ENCODE measurements at regions not wholly inside any gene's neighbourhood (a gene's known extent, or its start where the extent isn't known, plus 50 kb on each side); places are given as distances from the start of the nearest gene placed in this dataset.

DNA sequence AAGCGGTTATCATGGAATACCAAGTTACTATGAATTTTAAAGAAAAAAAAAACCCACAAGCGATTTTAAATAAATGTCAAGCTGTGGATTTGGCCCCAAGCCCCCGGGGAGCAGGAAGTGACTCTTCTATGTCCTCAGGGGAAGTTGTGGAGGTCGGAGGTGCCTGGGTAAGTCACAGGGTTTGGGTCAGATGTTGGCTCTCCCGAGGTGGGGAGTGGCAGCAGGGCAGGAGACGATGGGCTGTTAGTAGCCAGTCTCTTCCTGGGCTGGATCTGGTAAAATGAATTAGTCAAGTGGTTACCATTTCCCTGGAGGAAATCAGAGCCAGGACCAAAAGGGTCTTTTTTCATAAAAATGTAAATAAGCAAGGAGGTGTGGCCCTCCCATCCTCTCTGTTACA, 316.7 kb downstream of the TLE3 start:
- 54 to 56% methylated on average over 6 of the region's 6 CpGs for WGBS, 2 donors
- no peak overlapping the region for H3K4me3 ChIP-seq
- no peaks in the 10 kb centered on the region for H3K36me3 ChIP-seq
- H3K27me3 ChIP-seq = peaks cover 0 to 31% (median 0%) of the 10 kb centered on the region in 7 donors
- peaks cover 0 to 12% (median 0%) of the 10 kb centered on the region in 9 donors for H3K4me1 ChIP-seq
- ATAC-seq (no peak), DNase-seq (no peak)
- TF ChIP-seq, protein P1, sequence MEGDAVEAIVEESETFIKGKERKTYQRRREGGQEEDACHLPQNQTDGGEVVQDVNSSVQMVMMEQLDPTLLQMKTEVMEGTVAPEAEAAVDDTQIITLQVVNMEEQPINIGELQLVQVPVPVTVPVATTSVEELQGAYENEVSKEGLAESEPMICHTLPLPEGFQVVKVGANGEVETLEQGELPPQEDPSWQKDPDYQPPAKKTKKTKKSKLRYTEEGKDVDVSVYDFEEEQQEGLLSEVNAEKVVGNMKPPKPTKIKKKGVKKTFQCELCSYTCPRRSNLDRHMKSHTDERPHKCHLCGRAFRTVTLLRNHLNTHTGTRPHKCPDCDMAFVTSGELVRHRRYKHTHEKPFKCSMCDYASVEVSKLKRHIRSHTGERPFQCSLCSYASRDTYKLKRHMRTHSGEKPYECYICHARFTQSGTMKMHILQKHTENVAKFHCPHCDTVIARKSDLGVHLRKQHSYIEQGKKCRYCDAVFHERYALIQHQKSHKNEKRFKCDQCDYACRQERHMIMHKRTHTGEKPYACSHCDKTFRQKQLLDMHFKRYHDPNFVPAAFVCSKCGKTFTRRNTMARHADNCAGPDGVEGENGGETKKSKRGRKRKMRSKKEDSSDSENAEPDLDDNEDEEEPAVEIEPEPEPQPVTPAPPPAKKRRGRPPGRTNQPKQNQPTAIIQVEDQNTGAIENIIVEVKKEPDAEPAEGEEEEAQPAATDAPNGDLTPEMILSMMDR (IDR thresholded peaks at IDR 0.05) = no peak
- H3K9me3 ChIP-seq = peaks cover 0 to 11% (median 0%) of the 10 kb centered on the region in 11 donors
- H3K27ac ChIP-seq = no peak overlapping the region
- intact Hi-C loops (cut with DNase I) = no loop called here

DNA sequence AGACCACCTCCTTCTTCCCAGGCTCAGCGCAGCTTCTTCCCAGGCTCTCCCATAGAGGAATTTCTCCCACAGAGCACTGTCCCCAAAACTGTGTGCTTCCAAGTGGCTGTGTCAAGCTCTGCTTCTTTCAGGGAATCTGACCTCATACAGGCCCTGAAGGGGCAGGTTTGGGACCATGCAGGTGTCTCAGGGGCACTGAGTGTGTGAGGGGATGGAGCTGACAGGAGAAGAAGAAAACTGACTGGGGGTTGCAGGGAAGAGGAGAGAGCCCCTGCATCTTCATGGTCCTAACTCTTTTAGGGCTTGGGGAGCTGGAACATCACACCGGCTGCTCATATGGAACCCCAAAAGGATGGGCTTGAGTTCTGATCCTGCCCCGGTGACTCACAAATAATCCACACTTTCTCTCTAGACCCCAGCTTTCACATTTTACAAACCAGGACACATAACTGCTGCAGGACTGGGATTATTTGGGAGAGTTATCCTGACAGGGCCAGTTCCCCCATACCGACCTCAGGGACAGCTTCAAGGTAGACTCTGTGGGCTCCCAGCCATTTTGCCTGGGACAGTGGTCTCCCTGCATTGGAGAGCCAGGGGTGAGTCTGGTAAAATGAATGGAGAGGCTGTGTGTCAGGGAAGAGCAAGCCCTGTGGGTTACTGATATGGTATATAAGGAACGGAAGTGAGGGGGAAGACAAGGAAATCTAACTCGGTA, 316.1 kb downstream of the TLE3 start:
- DNase-seq = no peak
- H3K27ac ChIP-seq = no peak overlapping the region
- WGBS, 2 donors = 71 to 77% methylated on average over 6 of the region's 6 CpGs
- H3K4me3 ChIP-seq = no peak overlapping the region
- H3K9me3 ChIP-seq = peaks cover 0 to 11% (median 0%) of the 10 kb centered on the region in 11 donors
- peaks cover 0 to 36% (median 0%) of the 10 kb centered on the region in 7 donors for H3K27me3 ChIP-seq
- intact Hi-C loops (cut with DNase I) = no loop called here
- no peaks in the 10 kb centered on the region for H3K36me3 ChIP-seq
- ATAC-seq = no peak
- TF ChIP-seq, protein P1 (IDR thresholded peaks at IDR 0.05) = no peak
- H3K4me1 ChIP-seq = peaks cover 0 to 12% (median 0%) of the 10 kb centered on the region in 9 donors

DNA sequence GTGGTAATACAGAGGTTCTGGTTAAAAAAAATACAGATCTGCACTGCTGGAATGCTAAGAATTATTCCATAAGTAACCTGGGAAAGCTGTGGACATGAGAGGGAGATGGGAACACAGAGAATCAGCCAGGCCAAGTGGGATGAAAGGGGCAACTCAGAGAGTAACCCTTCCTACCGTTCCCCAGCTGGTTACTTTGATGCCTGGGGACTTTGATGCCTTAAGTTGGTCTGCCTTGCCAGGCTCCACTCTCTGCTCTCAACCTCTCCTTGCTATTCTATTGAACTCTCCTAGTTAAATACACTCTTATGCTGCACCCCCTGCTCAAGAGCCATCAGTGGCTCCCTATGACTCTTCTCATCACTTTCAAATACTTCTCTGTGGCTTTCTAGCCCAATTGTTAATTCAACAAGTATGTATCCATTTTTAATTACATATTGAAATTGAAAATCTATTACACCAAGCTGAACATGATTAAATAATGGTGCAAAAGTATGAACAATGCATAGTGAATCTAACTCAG, 315.5 kb downstream of the TLE3 start:
- intact Hi-C loops (cut with DNase I) = no loop called here
- peaks cover 0 to 12% (median 0%) of the 10 kb centered on the region in 9 donors for H3K4me1 ChIP-seq

DNA sequence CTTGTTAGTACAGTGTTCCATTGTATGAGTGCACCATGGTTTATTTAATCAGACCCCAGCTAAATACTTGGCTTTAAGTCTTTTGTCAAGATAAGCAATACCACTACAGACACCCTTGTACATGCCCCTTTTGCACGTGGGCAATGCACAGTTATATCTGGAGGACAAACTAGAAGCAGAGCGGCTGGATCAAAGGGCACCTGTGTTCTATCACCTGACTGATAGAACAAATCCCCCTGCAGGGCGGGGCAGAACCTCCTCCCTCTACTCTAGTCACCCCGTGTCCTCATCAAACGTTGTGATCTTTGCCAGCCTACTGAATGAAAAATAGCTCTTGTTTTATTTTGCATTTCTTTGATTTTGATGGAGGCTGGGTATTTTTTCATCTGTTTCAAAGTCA, 314.9 kb downstream of the TLE3 start:
- Histone ChIP-seq H3K4me3 (no peak overlapping the region), H3K27ac (no peak overlapping the region), H3K36me3 (no peaks in the 10 kb centered on the region), H3K27me3 (peaks cover 0 to 38% (median 3%) of the 10 kb centered on the region in 7 donors), H3K9me3 (peaks cover 0 to 2% (median 0%) of the 10 kb centered on the region in 11 donors), H3K4me1 (peaks cover 0 to 12% (median 0%) of the 10 kb centered on the region in 9 donors)
- intact Hi-C loops (cut with DNase I) = no loop called here
- no peak for ATAC-seq
- DNase-seq = no peak
- TF ChIP-seq, protein P1 (IDR thresholded peaks at IDR 0.05) = no peak
- WGBS, 2 donors = 39 to 46% methylated on average over 5 of the region's 5 CpGs

More for the DNA sequence above, 315.5 kb downstream of the TLE3 start:
- TF ChIP-seq, protein P1 (IDR thresholded peaks at IDR 0.05) = no peak
- Histone ChIP-seq H3K36me3 (no peaks in the 10 kb centered on the region), H3K4me3 (no peak overlapping the region), H3K27ac (no peak overlapping the region), H3K27me3 (peaks cover 0 to 38% (median 0%) of the 10 kb centered on the region in 7 donors), H3K9me3 (peaks cover 0 to 8% (median 0%) of the 10 kb centered on the region in 11 donors)
- ATAC-seq = no peak
- no peak for DNase-seq
- WGBS, 2 donors = 43 to 59% methylated on average over 1 of the region's 1 CpG

Data from heart right ventricle (tissue), 16 donors.